Prostate gland (tissue), 2 donors: ENCODE measurements at regions not wholly inside any gene's neighbourhood (a gene's known extent, or its start where the extent isn't known, plus 50 kb on each side); places are given as distances from the start of the nearest gene placed in this dataset.

Experiments
- DNase-seq: peaks from one replicate; pipeline ENCODE4 v3.0.0-alpha.2; 2019; ENCODE audit warnings: low spot score
- H3K27ac ChIP-seq, 2 donors: fragments of 200-600 bp; sonication (generic); 2 replicates each; pipeline ENCODE4 v1.5.1; 2017 to 2019
- H3K27me3 ChIP-seq: fragments of 200-600 bp; sonication (generic); replicated peaks from 2 replicates; pipeline ENCODE4 v1.5.1; 2019; ENCODE audit not compliant: insufficient read depth
- H3K36me3 ChIP-seq, 2 donors: fragments of 200-600 bp; sonication (generic); 1 replicate in 1 of 2; 2 replicates in 1 of 2; pipeline versions ENCODE4 v1.5.1 to v1.8.1; 2017 to 2019
- H3K4me1 ChIP-seq: fragments of 200-600 bp; sonication (generic); replicated peaks from 2 replicates; pipeline ENCODE4 v1.5.1; 2019
- H3K4me3 ChIP-seq, 2 donors: fragments of 200-600 bp; sonication (generic); 2 replicates each; pipeline ENCODE4 v1.5.1; 2017 to 2019
- H3K9me3 ChIP-seq: fragments of 200-600 bp; sonication (generic); 2 replicates; pipeline ENCODE4 v1.5.1; 2017
- CTCF ChIP-seq, 4 experiments: fragments of 200-600 bp in 2 of 4; fragments of 450-650 bp in 2 of 4; sonication (generic) in 2 of 4; IDR thresholded peaks; 1 replicate in 3 of 4; 2 replicates in 1 of 4; pipeline ENCODE4 v1.5.1; 2016 to 2019; ENCODE audit warnings: antibody characterized with exemption in 4 of 4, mild to moderate bottlenecking in 2 of 4, moderate library complexity in 2 of 4
- POLR2A ChIP-seq: fragments of 450-650 bp; IDR thresholded peaks from one replicate; pipeline ENCODE4 v1.6.1; 2016; ENCODE audit warnings: antibody characterized with exemption, mild to moderate bottlenecking
- POLR2AphosphoS5 ChIP-seq: sonication (generic); formaldehyde crosslinking; IDR thresholded peaks from one replicate; pipeline ENCODE4 v1.6.1; 2017; ENCODE audit warnings: antibody characterized with exemption
- WGBS: methylation state at CpG from one replicate; pipeline ENCODE4 v1.1.5; 2018; 5-methylcytosine and 5-hydroxymethylcytosine counted together
- intact Hi-C: fragments of 100-400 bp; cut with DNase I; formaldehyde crosslinking; loops from one replicate; pipeline ENCODE4 v1.14.2; 2022

DNA sequence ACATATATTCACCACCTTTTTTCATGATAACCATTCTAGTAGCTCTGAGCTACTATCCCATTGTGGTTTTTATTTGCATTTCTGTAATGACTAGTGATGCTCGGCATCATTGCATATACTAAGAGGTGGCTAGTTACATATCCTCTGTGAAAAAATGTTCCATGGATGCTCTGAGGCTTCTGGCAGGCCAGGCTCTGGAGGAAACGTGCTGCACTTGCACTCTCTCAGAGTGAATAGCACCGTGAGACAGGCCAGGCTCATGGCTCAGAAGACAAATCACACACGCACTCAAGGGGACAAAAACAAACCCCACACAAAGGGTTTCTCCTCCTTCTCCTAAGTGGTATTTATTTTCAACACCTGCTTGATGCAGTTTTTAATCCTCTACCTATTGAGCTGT lies 1085.3 kb upstream of the CNTNAP5 start:
- Histone ChIP-seq H3K4me3 (no peak overlapping the region), H3K36me3 (no peaks in the 10 kb centered on the region), H3K27ac (no peak overlapping the region), H3K27me3 (no peaks in the 10 kb centered on the region), H3K4me1 (no peaks in the 10 kb centered on the region), H3K9me3 (no peaks in the 10 kb centered on the region)
- intact Hi-C loops = no loop called here
- DNase-seq = no peak
- no peak for TF ChIP-seq POLR2AphosphoS5
- TF ChIP-seq POLR2A = no peak
- TF ChIP-seq CTCF (IDR thresholded peaks at IDR 0.05) = no peak
- WGBS = 76% methylated on average over 4 of the region's 4 CpGs

- H3K27me3 ChIP-seq = no peaks in the 10 kb centered on the region
- H3K27ac ChIP-seq = no peak overlapping the region
- no peaks in the 10 kb centered on the region for H3K9me3 ChIP-seq
- H3K36me3 ChIP-seq = no peaks in the 10 kb centered on the region
- no peak for TF ChIP-seq POLR2A
- TF ChIP-seq POLR2AphosphoS5 = no peak
- no peak for TF ChIP-seq CTCF (IDR thresholded peaks at IDR 0.05)
- no peak for DNase-seq
- 66% methylated on average over 2 of the region's 2 CpGs for WGBS
- no peak overlapping the region for H3K4me3 ChIP-seq
- H3K4me1 ChIP-seq = no peaks in the 10 kb centered on the region
- intact Hi-C loops = no loop called here
Measured at GRCh38 chr2:122949523-122949922, 1075.6 kb upstream of the CNTNAP5 start.

GRCh38 chr2:122955776-122956175 lies 1069.3 kb upstream of the CNTNAP5 start:
- H3K4me1 ChIP-seq = no peaks in the 10 kb centered on the region
- no peaks in the 10 kb centered on the region for H3K27me3 ChIP-seq
- TF ChIP-seq POLR2AphosphoS5 = no peak
- TF ChIP-seq CTCF (IDR thresholded peaks at IDR 0.05) = no peak
- TF ChIP-seq POLR2A = no peak
- intact Hi-C loops = no loop called here
- 82% methylated on average over 4 of the region's 4 CpGs for WGBS
- H3K27ac ChIP-seq = no peak overlapping the region
- DNase-seq = no peak
- H3K4me3 ChIP-seq = no peak overlapping the region
- H3K9me3 ChIP-seq = no peaks in the 10 kb centered on the region
- no peaks in the 10 kb centered on the region for H3K36me3 ChIP-seq

DNA sequence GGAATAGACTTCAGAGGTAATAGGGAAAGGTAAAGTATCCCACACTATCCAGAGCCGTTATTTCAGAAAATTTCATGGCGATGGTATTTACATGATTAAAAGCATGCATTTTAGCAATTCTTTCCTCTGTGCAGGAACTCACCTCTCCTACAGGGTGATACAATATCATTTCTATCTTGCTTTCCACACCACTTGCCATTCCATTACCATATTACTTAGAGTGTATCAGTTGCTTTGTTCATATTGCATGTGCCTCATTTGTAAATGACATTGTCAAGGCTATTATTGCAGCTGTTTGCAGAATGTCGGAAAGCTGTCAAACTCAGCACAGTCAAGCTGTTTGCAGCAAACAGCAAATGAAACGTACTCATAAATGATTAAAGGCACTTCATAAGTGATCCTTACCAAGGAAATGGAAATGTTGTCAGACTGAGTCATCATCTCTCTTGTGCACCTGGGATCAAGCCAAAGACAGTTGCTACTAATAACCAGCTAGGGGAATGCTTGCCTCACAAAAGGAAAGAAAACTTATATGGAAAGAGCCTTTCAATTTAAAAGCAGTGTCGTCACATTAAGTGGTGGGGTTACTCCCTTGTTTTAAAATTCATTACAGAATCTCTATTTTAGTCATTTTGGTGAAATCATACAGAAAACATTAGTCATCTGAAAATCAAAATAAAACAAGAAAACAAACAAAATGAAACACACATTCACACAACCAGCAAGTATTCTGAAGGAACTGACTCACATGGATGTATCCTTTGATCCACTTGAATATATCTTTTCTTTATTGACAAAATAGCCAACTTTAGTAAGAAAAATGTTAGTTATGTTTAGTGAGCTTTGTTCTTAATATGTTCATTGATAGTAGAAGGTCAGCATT lies 1064.1 kb upstream of the CNTNAP5 start:
- H3K9me3 ChIP-seq = no peaks in the 10 kb centered on the region
- intact Hi-C loops = no loop called here
- H3K4me1 ChIP-seq = no peaks in the 10 kb centered on the region
- no peaks in the 10 kb centered on the region for H3K36me3 ChIP-seq
- H3K4me3 ChIP-seq = no peak overlapping the region
- 53% methylated on average over 5 of the region's 5 CpGs for WGBS
- TF ChIP-seq POLR2A (no peak), POLR2AphosphoS5 (no peak), CTCF (IDR thresholded peaks at IDR 0.05) (no peak)
- DNase-seq = no peak
- H3K27me3 ChIP-seq = no peaks in the 10 kb centered on the region
- no peak overlapping the region for H3K27ac ChIP-seq

DNA sequence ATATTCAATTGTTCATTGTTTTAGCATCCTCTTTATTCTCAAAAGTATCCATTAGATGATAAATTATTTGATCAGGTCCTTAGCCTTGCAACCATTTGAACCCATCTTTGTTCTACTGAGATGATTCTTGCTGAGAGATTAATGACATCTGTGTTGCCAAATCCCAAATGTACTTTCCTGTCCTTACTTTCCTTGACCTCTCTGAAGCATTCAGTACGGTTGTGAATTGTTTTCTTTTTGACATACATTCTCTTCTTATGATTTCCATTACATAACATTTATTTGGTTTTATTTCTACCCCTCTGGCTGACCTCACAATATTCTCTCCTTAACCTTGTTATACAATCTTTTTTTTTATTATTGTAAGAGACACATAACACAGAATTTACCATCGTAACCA lies 1058.6 kb upstream of the CNTNAP5 start:
- no peak for TF ChIP-seq POLR2A
- TF ChIP-seq POLR2AphosphoS5 = no peak
- TF ChIP-seq CTCF (IDR thresholded peaks at IDR 0.05) = no peak
- Histone ChIP-seq H3K4me1 (no peaks in the 10 kb centered on the region), H3K27ac (no peak overlapping the region), H3K27me3 (no peaks in the 10 kb centered on the region), H3K4me3 (no peak overlapping the region), H3K36me3 (no peaks in the 10 kb centered on the region), H3K9me3 (no peaks in the 10 kb centered on the region)
- 88% methylated on average over 2 of the region's 2 CpGs for WGBS
- no peak for DNase-seq
- intact Hi-C loops = no loop called here
